Islet of Langerhans (tissue), 1 donor: ENCODE measurements at regions not wholly inside any gene's neighbourhood (a gene's known extent, or its start where the extent isn't known, plus 50 kb on each side); places are given as distances from the start of the nearest gene placed in this dataset.
"Not testable (repeated sequence)": the region's sequence is repeated elsewhere in the genome, so short reads cannot be mapped to it uniquely, and the experiment has no call there.

Source experiments
- FAIRE-seq: peaks from one replicate; lab custom pipeline; 2011; peaks lifted over from hg19 to GRCh38; lab: Jason Lieb, UNC

- FAIRE-seq = no peak
These were observed 200.5 kb downstream of the UQCRFS1 start for GRCh38 chr19:29012457-29012856.

DNA sequence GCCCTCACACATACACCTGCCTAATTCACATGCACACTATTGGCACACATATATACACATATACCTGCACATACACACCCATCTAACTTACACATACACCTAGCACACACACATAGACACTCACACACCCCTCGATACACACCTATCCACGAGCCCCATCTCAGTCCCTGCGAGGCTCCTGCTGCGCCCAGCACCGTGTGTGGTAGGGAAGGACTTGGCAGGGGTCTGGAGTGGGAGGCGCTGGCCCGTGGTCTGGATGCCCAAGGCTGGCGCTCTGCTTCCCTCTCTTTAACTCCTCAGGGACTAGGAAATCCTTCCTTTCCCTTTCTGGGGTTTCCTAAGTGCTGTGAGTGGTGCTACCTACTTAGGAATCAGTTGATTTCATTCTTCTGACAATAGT is 202.7 kb downstream of the UQCRFS1 start:
- FAIRE-seq = no peak

- FAIRE-seq = no peak
These were observed 206.8 kb downstream of the UQCRFS1 start for GRCh38 chr19:29006057-29006735.

GRCh38 chr19:29004796-29005195 is 208.2 kb downstream of the UQCRFS1 start:
- FAIRE-seq = no peak

- no peak for FAIRE-seq
These were observed 209.1 kb downstream of the UQCRFS1 start for GRCh38 chr19:29003641-29004409.

DNA sequence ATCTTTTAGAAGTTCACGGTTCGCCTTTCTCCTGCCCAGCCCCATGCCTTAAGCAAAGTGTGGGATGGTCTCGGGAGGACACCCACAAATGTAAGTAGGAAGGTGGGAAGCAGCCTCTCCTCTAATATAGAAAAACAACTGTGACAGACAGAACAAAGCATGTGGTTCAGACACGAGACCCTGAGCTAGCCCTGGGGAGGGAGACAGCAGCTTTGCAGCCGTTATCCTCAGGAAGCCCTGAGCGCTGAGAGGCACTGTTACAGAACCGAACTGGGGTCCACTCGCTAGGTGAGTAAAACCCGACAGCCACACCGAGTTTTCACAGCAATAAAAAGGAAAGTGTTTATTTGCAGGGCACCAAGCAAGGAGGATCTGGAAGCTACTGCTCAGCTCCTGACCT is 210.6 kb downstream of the UQCRFS1 start:
- no peak for FAIRE-seq

GRCh38 chr19:29001597-29002245 is 211.2 kb downstream of the UQCRFS1 start:
- no peak for FAIRE-seq

DNA sequence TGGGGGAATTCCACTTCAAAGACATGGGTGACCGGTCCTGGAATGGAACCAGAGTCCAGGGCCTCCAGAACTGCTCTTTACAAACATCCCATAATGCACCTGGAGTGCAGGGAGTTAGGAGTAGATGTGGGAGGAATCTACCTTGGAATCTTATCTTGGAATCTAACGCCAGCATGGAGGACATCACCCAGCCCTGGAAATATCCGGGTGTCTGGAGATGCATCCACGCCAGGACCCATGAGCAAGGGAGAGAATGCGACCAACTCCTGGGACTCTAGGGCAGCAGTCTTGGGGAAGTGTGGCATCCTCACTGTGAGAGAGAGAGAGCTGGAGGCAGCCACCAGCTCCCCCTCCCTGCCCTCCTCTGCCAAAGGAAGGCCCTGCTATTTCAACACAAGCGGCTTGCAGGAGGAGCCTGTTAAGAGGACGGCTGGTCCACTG is 211.8 kb downstream of the UQCRFS1 start:
- FAIRE-seq = no peak

DNA sequence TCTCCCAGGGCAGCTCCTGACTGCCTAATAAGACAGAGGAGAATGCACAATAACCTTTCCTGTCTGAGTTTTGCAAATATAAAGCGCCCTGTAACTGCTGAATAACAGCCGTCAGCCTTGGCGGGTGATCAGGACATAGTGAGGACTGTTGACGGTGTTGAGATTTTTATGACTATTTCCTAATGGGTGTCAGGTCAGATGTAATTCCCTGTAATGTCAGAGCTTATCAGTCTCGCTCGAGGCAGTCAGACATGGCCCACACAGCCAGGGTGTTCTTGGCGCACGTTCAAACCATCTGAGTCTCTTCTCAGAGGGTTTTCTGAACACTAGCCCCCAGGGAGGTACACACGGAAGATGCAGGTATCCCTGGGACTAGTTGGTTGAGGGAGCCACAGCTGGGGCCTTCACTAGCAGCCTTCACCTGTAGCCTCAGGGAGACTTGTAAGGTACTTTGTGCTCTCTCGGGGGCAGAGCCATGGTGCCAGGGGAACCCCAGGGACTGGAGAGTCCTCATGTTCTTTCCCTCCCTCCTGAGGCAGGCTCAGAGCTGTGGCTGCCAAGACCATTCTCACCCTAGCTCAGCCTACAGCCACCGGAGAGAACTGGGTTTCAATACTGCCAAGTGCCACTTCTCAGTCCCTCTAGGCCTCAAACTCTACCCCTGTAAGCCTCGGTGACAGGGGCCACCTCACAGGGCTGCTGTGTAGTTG is 213.1 kb downstream of the UQCRFS1 start:
- FAIRE-seq = no peak

- FAIRE-seq = no peak
These were observed 214.0 kb downstream of the UQCRFS1 start for GRCh38 chr19:28998974-28999373.

- not testable (repeated sequence) for FAIRE-seq
These were observed 215.1 kb downstream of the UQCRFS1 start for GRCh38 chr19:28997866-28998265.

- no peak for FAIRE-seq
These were observed 222.4 kb downstream of the UQCRFS1 start for GRCh38 chr19:28990522-28990921.

GRCh38 chr19:28989739-28990138 is 223.2 kb downstream of the UQCRFS1 start:
- no peak for FAIRE-seq

- no peak for FAIRE-seq
These were observed 224.9 kb downstream of the UQCRFS1 start for GRCh38 chr19:28988066-28988465.

DNA sequence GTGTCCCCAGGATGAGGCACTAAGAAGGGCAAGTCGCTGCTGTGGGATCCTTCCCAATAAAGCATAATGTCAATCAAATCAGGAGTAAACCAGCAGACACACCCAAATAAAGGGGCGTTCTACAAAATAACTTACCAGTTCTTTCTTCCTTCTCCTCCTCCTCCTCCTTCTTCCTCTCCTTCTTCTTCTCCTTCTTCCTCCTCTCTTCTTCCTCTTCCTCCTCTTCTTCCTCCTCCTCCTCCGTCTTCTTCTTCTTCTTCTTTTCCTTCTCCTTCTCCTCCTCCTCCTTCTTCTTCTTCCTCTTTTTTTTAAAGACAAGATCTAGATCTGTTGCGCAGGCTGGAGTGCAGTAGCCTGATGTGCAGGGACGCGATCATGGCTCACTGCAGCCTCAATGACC is 225.8 kb downstream of the UQCRFS1 start:
- no peak for FAIRE-seq

DNA sequence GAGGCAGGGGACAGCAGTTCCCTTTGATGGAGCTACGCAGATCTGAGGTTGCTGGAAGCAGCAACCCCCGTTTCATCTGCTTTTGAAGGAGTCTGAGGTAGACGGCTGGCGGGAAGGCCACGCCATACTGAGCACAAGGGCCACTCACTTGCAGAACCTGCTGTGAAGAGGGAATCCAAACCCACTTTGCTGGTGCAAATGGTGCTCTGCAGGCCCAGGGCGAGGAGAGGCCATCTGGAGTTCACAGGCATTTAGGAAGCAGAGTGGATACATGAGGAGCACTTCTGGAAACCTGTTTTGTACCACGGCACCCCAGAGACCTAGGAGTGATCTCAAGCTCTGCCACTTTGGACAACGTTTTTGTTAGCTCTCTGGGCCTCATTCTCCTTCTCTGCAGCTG is 227.8 kb downstream of the UQCRFS1 start:
- no peak for FAIRE-seq

GRCh38 chr19:28984315-28984714 is 228.6 kb downstream of the UQCRFS1 start:
- no peak for FAIRE-seq

GRCh38 chr19:28983430-28983829 is 229.5 kb downstream of the UQCRFS1 start:
- FAIRE-seq = no peak

DNA sequence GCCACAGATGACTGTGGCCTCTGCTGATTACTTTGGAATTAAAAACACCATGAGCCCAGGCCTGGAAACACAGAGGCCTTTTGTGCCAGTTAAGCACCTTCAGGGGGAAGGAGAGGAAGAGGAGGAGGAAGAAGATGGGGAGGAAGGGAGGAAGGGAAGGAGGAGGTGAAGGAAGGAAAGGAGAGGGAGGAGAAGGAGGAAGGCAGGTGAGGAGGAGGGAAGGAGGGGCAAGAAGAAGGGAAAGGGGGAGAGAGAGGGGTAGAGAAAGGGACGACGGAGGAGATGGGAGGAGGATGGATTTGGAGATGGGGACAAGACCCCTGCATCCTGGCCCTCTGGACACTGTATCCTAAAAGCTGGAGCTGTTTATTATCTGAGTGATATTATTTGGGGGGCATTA is 231.0 kb downstream of the UQCRFS1 start:
- FAIRE-seq = no peak

DNA sequence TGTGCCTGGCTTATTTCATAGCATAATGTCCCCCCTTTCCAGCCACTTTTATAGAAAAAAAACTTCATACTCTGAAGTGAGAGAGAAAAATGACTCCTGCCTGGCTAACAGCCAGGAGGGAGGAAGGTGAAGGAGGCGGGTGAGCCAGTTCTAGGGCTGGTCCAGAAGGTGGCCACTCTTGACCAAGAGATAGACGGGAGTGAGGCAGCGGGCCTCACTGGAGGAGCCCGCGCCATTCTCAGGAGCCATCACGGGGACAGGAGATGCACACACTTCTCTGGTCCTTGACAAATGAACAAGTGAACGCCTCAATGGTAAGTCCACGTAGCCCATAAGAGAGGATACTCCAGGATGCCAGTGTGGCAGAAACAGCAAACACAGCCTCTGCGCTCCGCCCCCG is 231.4 kb downstream of the UQCRFS1 start:
- no peak for FAIRE-seq

GRCh38 chr19:28980236-28980868 is 232.6 kb downstream of the UQCRFS1 start:
- no peak for FAIRE-seq

DNA sequence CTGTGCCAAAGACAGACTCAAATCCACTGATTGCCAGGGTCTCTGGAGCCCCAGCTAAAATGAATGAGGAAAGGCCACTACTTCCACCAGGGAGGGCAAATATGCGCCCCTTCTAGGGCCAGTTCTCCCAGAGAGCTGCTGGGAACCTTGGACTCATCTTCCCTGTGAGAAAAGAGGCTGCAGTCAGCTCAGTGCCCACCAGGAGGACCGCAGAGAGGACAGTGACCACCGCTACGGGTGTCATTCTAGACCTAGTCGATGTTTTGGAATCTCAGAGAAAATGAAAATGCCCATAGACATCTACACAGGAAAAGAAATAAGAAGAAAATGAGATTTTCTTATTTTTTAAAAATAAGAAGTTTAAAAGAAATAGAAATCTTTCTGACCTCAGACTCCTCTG is 235.1 kb downstream of the UQCRFS1 start:
- no peak for FAIRE-seq
